Keratinocyte (primary cell): ENCODE measurements at regions not wholly inside any gene's neighbourhood (a gene's known extent, or its start where the extent isn't known, plus 50 kb on each side); places are given as distances from the start of the nearest gene placed in this dataset.

Experiments
- DNase-seq: peaks from one replicate; pipeline ENCODE4 v3.0.0-alpha.2; 2011; ENCODE audit warnings: low read depth, missing footprints, low spot score
- FAIRE-seq: peaks from 2 replicates; lab custom pipeline; 2011; peaks lifted over from hg19 to GRCh38; lab: Jason Lieb, UNC
- H2AFZ ChIP-seq: 2 replicates; pipeline ENCODE4 v1.6.0; 2012; ENCODE audit warnings: low read length, control low read depth, inconsistent platforms; ENCODE audit not compliant: control insufficient read depth
- H3K27ac ChIP-seq: 2 replicates; pipeline ENCODE4 v1.5.1; 2011; ENCODE audit warnings: low read length; ENCODE audit not compliant: control insufficient read depth, insufficient read depth
- H3K27me3 ChIP-seq: 3 replicates; pipeline ENCODE4 v1.6.0; 2011; ENCODE audit warnings: low read length; ENCODE audit not compliant: control insufficient read depth, insufficient read depth; ENCODE audit errors: extremely low read depth
- H3K36me3 ChIP-seq, 2 experiments: 2 replicates in 1 of 2; 3 replicates in 1 of 2; pipeline ENCODE4 v1.5.1; 2011; ENCODE audit warnings: low read length in 2 of 2, mild to moderate bottlenecking in 1 of 2; ENCODE audit not compliant: control insufficient read depth in 2 of 2, insufficient read depth in 2 of 2; ENCODE audit errors: extremely low read depth in 1 of 2
- H3K4me1 ChIP-seq: 3 replicates; pipeline ENCODE4 v1.5.1; 2011; ENCODE audit warnings: low read length; ENCODE audit not compliant: control insufficient read depth, insufficient read depth; ENCODE audit errors: extremely low read depth
- H3K4me2 ChIP-seq: 3 replicates; pipeline ENCODE4 v1.6.0; 2011; ENCODE audit warnings: low read depth, low read length; ENCODE audit not compliant: control insufficient read depth, insufficient read depth; ENCODE audit errors: extremely low read depth
- H3K4me3 ChIP-seq, 3 experiments: fragments of 200-600 bp in 1 of 3; sonication (generic) in 1 of 3; 2 replicates in 2 of 3; 3 replicates in 1 of 3; pipeline ENCODE4 v1.5.1; 2011 to 2016; ENCODE audit warnings: low read length in 3 of 3, mild to moderate bottlenecking in 3 of 3, control low read depth in 2 of 3, inconsistent platforms in 1 of 3, low read depth in 1 of 3, mixed read lengths in 1 of 3, mixed run types in 1 of 3, moderate library complexity in 1 of 3; ENCODE audit not compliant: control insufficient read depth in 2 of 3, insufficient read depth in 2 of 3; ENCODE audit errors: extremely low read depth in 1 of 3
- H3K79me2 ChIP-seq: 2 replicates; pipeline ENCODE4 v1.6.0; 2012; ENCODE audit warnings: low read length; ENCODE audit not compliant: control insufficient read depth, insufficient read depth
- H3K9ac ChIP-seq: 3 replicates; pipeline ENCODE4 v1.6.0; 2011; ENCODE audit warnings: low read length; ENCODE audit not compliant: control insufficient read depth, insufficient read depth; ENCODE audit errors: extremely low read depth
- H3K9me1 ChIP-seq: 3 replicates; pipeline ENCODE4 v1.6.0; 2011; ENCODE audit warnings: low read length; ENCODE audit not compliant: control insufficient read depth, insufficient read depth; ENCODE audit errors: extremely low read depth
- H3K9me3 ChIP-seq: 2 replicates; pipeline ENCODE4 v1.5.1; 2012; ENCODE audit warnings: low read depth, low read length; ENCODE audit not compliant: control insufficient read depth
- H4K20me1 ChIP-seq: 3 replicates; pipeline ENCODE4 v1.6.0; 2011; ENCODE audit warnings: low read length; ENCODE audit not compliant: control insufficient read depth, insufficient read depth; ENCODE audit errors: extremely low read depth
- CTCF ChIP-seq, 3 experiments: IDR thresholded peaks in 1 of 3; conservative IDR thresholded peaks in 1 of 3; optimal IDR thresholded peaks in 1 of 3; 2 replicates in 2 of 3; 3 replicates in 1 of 3; pipeline versions ENCODE3 to v1.5.1; 2011; ENCODE audit warnings: low read length in 3 of 3, mild to moderate bottlenecking in 3 of 3, moderate library complexity in 2 of 3, control low read depth in 1 of 3, inconsistent platforms in 1 of 3; ENCODE audit not compliant: insufficient read depth in 2 of 3; ENCODE audit errors: extremely low read depth in 1 of 3
- EZH2 ChIP-seq: IDR thresholded peaks from one replicate; pipeline ENCODE4 v1.6.1; 2012; ENCODE audit warnings: inconsistent platforms, mild to moderate bottlenecking, low read length, moderate library complexity
- dilution Hi-C: fragments of 300-500 bp; cut with MboI; formaldehyde crosslinking; loops from one replicate; pipeline ENCODE4 v1.7.0; 2020; ENCODE audit warnings: low sequenced_read_pairs; ENCODE audit not compliant: extremely low pct_ligation_motif_present

GRCh38 chr11:36890121-36890679, 292.2 kb upstream of the RAG2 start:
- H3K4me1 ChIP-seq, result no peaks in the 10 kb centered on the region

GRCh38 chr11:36885154-36885553, 287.1 kb upstream of the RAG2 start:
- dilution Hi-C loops, result no loop called here
- Histone ChIP-seq H3K4me1 (no peaks in the 10 kb centered on the region), H2AFZ (no peak overlapping the region), H3K27ac (no peak overlapping the region), H4K20me1 (no peaks in the 10 kb centered on the region), H3K36me3 (no peaks in the 10 kb centered on the region), H3K9ac (no peak overlapping the region), H3K4me2 (no peak overlapping the region), H3K79me2 (no peaks in the 10 kb centered on the region), H3K9me3 (peaks cover 2% of the 10 kb centered on the region), H3K4me3 (no peak overlapping the region), H3K27me3 (no peaks in the 10 kb centered on the region), H3K9me1 (no peaks in the 10 kb centered on the region)
- no peak for TF ChIP-seq CTCF (optimal IDR thresholded peaks at IDR 0.05 in 1 of 3, IDR thresholded peaks at IDR 0.05 in 1 of 3, conservative IDR thresholded peaks at IDR 0.05 in 1 of 3; ENCODE audit: extremely low read depth in 1 of 3, insufficient read depth in 2 of 3, low read length in 3 of 3)
- TF ChIP-seq EZH2, result no peak
- FAIRE-seq, result no peak
- DNase-seq, result no peak

More at GRCh38 chr11:36890121-36890679, 292.2 kb upstream of the RAG2 start:
- Histone ChIP-seq H3K9me3 (no peaks in the 10 kb centered on the region), H4K20me1 (no peaks in the 10 kb centered on the region), H3K79me2 (no peaks in the 10 kb centered on the region), H3K9ac (no peak overlapping the region), H2AFZ (no peak overlapping the region), H3K4me2 (no peak overlapping the region), H3K9me1 (no peaks in the 10 kb centered on the region), H3K4me3 (no peak overlapping the region), H3K36me3 (no peaks in the 10 kb centered on the region), H3K27me3 (no peaks in the 10 kb centered on the region), H3K27ac (no peak overlapping the region)
- dilution Hi-C loops, result no loop called here
- DNase-seq (no peak), FAIRE-seq (no peak)
- TF ChIP-seq CTCF (optimal IDR thresholded peaks at IDR 0.05 in 1 of 3, IDR thresholded peaks at IDR 0.05 in 1 of 3, conservative IDR thresholded peaks at IDR 0.05 in 1 of 3; ENCODE audit: extremely low read depth in 1 of 3, insufficient read depth in 2 of 3, low read length in 3 of 3) (no peak), EZH2 (no peak)
